Sciatic nerve (tissue), 2 donors: ENCODE measurements at regions not wholly inside any gene's neighbourhood (a gene's known extent, or its start where the extent isn't known, plus 50 kb on each side); places are given as distances from the start of the nearest gene placed in this dataset.
"Not testable (repeated sequence)": the region's sequence is repeated elsewhere in the genome, so short reads cannot be mapped to it uniquely, and the experiment has no call there.

Experiments used
- ATAC-seq: fragments of 200-7000 bp; cut with Tn5 transposase; one replicate; pipeline ENCODE4 v1.9.1; 2020; ENCODE audit warnings: mild to moderate bottlenecking, moderate library complexity
- DNase-seq: peaks from one replicate; pipeline ENCODE4 v3.0.0-alpha.2; 2020; ENCODE audit warnings: low spot score
- intact Hi-C: fragments of 100-400 bp; cut with DNase I; formaldehyde crosslinking; loops from one replicate; pipeline ENCODE4 v1.14.2; 2022
- donor health status: DM: no; HTN: no; CAD: no.
- donor health status: DM: no; HTN: no; CAD: no.

DNA sequence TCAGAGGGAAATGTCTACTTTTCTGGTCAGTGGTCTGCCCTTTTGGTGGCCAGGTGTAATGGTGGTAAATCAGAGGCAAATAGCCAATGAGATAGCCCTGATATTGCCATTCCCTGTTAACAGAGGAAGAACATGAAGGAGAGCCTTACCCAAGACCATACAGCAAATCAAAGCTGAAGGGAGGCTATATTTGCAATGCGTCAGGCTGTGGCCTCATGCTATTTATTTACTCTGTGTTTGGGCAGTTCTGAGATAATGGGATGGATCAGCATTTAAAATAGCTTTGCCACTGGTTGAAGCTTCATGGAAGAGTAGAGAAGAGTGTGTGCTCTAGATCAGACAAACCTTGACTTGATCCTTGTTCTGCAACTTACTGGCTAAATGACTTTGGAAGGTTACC is 73.3 kb upstream of the MAML3 start:
- intact Hi-C loops = no loop called here
- DNase-seq (no peak), ATAC-seq (no peak)

DNA sequence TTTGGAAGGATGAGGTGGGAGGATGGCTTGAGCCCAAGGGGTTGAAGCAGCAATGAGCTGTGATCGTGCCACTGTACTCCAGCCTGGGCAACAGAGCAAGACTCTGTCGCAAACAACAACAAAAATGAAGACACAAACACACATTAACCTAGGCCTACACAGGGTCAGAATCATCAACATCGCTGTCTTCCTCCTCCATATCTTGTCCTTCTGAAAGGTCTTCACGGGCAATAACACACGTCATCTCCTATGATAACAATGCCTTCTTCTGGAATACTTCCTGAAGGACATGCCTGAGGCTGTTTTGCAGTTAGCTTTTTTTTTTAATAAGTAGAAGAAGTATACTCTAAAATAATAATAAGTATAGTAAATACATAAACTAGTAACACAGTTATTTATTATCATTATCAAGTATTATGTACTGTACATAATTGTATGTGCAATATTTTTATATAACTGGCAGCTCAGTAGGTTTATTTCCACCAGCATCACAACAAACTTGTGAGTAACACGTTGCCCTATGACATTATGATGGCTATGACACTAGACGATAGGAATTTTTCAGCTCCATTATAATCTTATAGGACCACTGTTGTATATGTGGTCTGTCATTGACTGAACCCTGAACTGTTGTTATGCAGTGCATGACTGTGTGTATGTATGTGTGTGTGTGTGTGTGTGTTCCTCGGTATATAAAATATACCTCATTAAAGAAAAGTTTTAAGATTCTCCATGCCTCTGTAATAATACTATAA is 69.2 kb upstream of the MAML3 start:
- intact Hi-C loops = no loop called here
- no peak for DNase-seq
- ATAC-seq = no peak

DNA sequence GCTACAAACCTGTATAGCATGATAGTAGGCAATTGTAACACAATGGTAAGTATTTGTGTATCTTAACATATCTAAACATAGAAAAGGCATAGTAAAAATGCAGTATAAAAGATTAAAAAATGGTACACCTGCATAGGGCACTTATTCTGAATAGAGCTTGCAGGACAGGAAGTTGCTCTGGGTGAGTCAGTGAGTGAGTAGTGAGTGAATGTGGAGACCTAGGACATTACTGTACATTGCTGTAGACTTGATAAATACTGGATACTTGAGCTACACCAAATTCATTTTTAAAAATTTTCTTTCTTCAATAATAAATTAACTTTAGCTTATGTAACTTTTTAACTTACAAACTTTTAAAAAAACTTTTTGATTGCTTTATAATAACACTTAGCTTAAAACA is 68.2 kb upstream of the MAML3 start:
- ATAC-seq (no peak), DNase-seq (no peak)
- intact Hi-C loops = no loop called here

DNA sequence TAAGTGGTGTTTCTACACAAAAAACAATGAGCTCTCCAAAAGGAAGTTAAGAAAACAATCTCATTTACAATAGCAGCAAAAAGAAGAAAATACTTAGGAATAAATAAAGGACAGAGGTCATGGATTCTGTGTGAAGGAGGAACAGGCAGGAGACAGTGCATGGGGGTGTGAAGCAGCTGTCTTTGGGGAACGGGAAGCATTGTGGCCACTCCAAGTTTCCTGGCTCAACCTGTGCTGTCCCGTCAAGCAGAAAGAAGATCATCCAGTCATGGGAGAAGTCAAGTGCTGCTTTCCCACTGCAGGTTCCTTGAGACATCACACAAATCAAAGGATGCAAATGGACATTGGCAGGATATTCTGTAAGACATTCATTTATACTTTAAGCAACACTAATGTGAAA is 66.1 kb upstream of the MAML3 start:
- DNase-seq (no peak), ATAC-seq (no peak)
- intact Hi-C loops = no loop called here

DNA sequence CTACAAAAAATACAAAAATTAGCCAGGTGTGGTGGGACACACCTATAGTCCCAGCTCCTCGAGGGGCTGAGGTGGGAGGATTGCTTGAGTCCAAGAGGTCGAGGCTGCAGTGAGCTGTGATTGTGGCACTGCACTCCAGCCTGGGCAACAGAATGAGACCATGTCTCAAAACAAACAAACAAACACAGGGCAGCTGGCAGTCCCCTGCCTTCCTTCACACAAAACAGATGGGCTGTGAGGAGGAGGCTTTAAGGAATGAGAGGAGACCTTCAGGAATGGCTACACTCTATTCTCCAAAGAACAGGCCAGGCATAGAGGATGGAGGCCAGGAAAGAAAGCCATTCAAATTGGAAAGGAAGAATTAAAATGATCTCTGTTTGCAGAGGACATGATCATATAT is 65.6 kb upstream of the MAML3 start:
- ATAC-seq (no peak), DNase-seq (no peak)
- intact Hi-C loops = no loop called here

- intact Hi-C loops, DNase-seq, ATAC-seq: not testable (repeated sequence)
Observed at GRCh38 chr4:140219070-140219469, 65.1 kb upstream of the MAML3 start.

DNA sequence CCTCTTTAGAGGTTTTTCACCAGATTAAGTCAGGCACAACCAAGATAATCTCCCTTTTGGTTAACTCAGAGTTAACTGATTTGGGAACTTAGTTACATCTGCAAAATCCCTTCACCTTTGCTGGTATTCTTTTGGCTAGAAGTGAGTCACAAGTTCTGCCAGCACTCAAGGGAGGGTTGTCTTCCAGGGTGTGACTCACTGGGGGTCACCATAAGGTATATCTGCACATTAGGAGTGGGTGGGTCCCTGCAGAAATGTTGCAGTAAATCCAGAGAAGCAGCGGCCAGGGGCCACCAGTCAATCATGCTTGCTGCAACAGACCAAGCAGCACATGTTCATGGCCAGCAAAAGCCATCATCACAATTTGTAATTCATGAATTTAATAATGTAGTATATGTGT is 59.8 kb upstream of the MAML3 start:
- ATAC-seq (no peak), DNase-seq (no peak)
- intact Hi-C loops = no loop called here

DNA sequence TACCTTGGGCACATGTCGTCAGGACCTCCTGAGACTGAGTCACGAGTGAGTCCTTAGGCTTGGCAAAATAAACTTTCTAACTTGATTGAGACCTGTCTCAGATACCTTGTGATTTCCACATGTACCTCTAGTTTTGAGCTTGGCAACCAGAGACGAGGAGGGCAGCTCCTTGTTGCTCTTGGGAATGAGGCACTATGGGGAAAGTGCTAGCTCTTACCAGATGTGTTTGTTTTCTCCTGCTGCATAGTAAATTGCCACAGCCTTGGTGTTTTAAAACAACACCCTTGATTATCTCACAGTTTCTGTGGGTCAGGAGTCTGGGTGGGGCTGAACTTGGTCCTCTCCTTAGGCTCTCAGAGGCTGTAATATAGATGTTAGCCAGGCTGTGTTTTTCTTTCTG is 59.1 kb upstream of the MAML3 start:
- ATAC-seq = no peak
- intact Hi-C loops = no loop called here
- no peak for DNase-seq

DNA sequence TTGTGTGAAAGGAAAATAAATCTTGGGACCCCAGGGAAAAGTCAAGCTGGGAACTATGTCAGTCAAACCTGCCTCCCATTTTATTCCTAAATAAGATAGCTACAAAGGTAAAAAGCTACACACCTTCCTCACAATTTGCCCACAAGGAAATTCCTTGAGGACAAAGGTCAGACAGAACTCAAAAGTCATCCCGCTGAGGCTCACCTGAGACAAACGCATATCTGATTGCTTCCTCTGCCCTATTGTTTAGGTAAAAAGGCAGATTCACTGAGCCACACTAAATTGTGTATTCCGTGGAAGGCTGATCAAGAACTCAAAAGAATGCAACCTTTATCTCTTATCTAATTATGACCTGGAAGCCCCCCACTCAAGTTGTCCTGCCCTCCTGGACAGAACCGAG is 58.7 kb upstream of the MAML3 start:
- intact Hi-C loops = no loop called here
- DNase-seq = no peak
- no peak for ATAC-seq

DNA sequence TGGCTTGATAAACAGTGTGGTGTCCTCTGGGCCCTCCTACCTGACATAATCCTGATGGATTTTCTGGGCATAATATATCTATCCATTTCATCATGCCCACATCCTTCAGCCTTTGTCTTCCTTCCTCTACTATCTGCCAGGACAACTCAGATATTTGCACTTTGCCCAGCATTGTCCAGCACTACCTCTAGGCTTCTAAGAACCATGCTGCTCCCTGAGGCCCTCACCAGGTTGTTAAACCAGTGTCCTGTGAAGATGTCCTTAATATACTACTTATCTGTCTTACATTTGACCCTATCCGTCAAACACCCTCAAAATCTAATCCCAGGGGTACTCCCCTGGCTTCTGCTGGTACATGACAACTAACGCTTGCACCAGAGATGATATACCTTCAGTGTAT is 58.2 kb upstream of the MAML3 start:
- DNase-seq = no peak
- ATAC-seq = no peak
- intact Hi-C loops = no loop called here

GRCh38 chr4:140211693-140212092 is 57.7 kb upstream of the MAML3 start:
- ATAC-seq = no peak
- no peak for DNase-seq
- intact Hi-C loops = no loop called here

- intact Hi-C loops = no loop called here
- no peak for DNase-seq
- ATAC-seq = no peak
Observed at GRCh38 chr4:140211161-140211560, 57.2 kb upstream of the MAML3 start.

- DNase-seq (no peak), ATAC-seq (no peak)
- intact Hi-C loops = no loop called here
Observed at GRCh38 chr4:140208921-140209320, 54.9 kb upstream of the MAML3 start.
